Ascending aorta (tissue), 2 donors: ENCODE measurements at regions not wholly inside any gene's neighbourhood (a gene's known extent, or its start where the extent isn't known, plus 50 kb on each side); places are given as distances from the start of the nearest gene placed in this dataset.
A peak's percentile ranks its signal among the peaks of the same experiment; 100 is the strongest.

ENCODE experiments used
- DNase-seq, 2 donors: peaks; one replicate each; pipeline ENCODE4 v3.0.0-alpha.2; 2019; ENCODE audit warnings: low spot score in 2 of 2
- H3K27ac ChIP-seq, 2 donors: fragments of 200-600 bp; sonication (generic); one replicate each; pipeline ENCODE4 v1.5.1; 2016 to 2017; ENCODE audit warnings: mild to moderate bottlenecking in 1 of 2
- H3K27me3 ChIP-seq: fragments of 200-600 bp; sonication (generic); one replicate; pipeline ENCODE4 v1.5.1; 2017
- H3K36me3 ChIP-seq, 2 donors: fragments of 200-600 bp; sonication (generic); one replicate each; pipeline ENCODE4 v1.5.1; 2016
- H3K4me1 ChIP-seq, 2 donors: fragments of 200-600 bp; sonication (generic); one replicate each; pipeline ENCODE4 v1.5.1; 2016 to 2017; ENCODE audit warnings: mild to moderate bottlenecking in 1 of 2
- H3K4me3 ChIP-seq, 2 donors: fragments of 200-600 bp; sonication (generic); one replicate each; pipeline ENCODE4 v1.5.1; 2016 to 2017; ENCODE audit warnings: mild to moderate bottlenecking in 1 of 2
- H3K9me3 ChIP-seq, 2 donors: fragments of 200-600 bp; sonication (generic); one replicate each; pipeline ENCODE4 v1.5.1; 2016
- intact Hi-C: fragments of 100-400 bp; cut with DNase I; formaldehyde crosslinking; loops from one replicate; pipeline ENCODE4 v1.15.1; 2023
- TF ChIP-seq, protein P1 (sequence below), 3 experiments: fragments of 200-600 bp in 2 of 3; fragments of 450-650 bp in 1 of 3; sonication (generic) in 2 of 3; IDR thresholded peaks; one replicate each; pipeline ENCODE4 v1.5.1; 2016 to 2019; ENCODE audit warnings: antibody characterized with exemption in 3 of 3, mild to moderate bottlenecking in 1 of 3, moderate library complexity in 1 of 3

DNA sequence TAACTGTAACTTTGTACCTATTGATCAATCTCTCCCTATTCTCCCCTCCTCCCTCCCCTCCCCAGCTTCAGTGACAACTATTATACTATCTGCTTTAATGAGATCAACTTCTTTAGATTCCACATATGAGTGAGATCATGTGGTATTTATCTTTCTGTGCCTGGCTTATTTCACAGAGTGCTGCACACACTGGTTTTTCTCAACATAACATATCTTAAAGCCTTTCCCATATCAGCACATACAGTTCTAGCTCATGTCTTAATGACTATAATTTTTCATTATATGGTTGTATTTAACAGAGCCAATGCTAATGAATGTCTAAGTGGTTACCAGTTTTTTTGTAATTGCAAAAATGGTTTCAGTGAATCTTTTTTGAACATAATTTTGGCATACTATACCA, 340.3 kb upstream of the DDI1 start:
- TF ChIP-seq, protein P1, sequence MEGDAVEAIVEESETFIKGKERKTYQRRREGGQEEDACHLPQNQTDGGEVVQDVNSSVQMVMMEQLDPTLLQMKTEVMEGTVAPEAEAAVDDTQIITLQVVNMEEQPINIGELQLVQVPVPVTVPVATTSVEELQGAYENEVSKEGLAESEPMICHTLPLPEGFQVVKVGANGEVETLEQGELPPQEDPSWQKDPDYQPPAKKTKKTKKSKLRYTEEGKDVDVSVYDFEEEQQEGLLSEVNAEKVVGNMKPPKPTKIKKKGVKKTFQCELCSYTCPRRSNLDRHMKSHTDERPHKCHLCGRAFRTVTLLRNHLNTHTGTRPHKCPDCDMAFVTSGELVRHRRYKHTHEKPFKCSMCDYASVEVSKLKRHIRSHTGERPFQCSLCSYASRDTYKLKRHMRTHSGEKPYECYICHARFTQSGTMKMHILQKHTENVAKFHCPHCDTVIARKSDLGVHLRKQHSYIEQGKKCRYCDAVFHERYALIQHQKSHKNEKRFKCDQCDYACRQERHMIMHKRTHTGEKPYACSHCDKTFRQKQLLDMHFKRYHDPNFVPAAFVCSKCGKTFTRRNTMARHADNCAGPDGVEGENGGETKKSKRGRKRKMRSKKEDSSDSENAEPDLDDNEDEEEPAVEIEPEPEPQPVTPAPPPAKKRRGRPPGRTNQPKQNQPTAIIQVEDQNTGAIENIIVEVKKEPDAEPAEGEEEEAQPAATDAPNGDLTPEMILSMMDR (IDR thresholded peaks at IDR 0.05), result no peak
- Histone ChIP-seq H3K27ac (no peak overlapping the region), H3K36me3 (no peaks in the 10 kb centered on the region), H3K27me3 (no peaks in the 10 kb centered on the region), H3K4me1 (peaks cover 3 to 10% of the 10 kb centered on the region in 2 donors), H3K9me3 (no peaks in the 10 kb centered on the region), H3K4me3 (no peak overlapping the region)
- intact Hi-C loops, result no loop called here
- DNase-seq, result no peak

GRCh38 chr11:103699216-103699615, 337.2 kb upstream of the DDI1 start:
- TF ChIP-seq, protein P1 (IDR thresholded peaks at IDR 0.05), result no peak
- Histone ChIP-seq H3K27ac (no peak overlapping the region), H3K9me3 (no peaks in the 10 kb centered on the region), H3K27me3 (no peaks in the 10 kb centered on the region), H3K4me1 (peaks cover 3 to 12% of the 10 kb centered on the region in 2 donors), H3K36me3 (no peaks in the 10 kb centered on the region), H3K4me3 (no peak overlapping the region)
- intact Hi-C loops, result no loop called here
- DNase-seq, result no peak

GRCh38 chr11:103699656-103700055, 336.8 kb upstream of the DDI1 start:
- Histone ChIP-seq H3K4me1 (peaks cover 3 to 12% of the 10 kb centered on the region in 2 donors), H3K4me3 (no peak overlapping the region), H3K27ac (peak overlapping the region in 1 of 2 donors; percentile 10), H3K9me3 (no peaks in the 10 kb centered on the region), H3K27me3 (no peaks in the 10 kb centered on the region), H3K36me3 (no peaks in the 10 kb centered on the region)
- TF ChIP-seq, protein P1 (IDR thresholded peaks at IDR 0.05), result no peak
- DNase-seq, result no peak
- intact Hi-C loops, result loop anchor here (2.0 kb wide), 1 partner anchor 73 kb away; no protein-coding TSS in a partner anchor

- H3K4me1 ChIP-seq, result peaks cover 3 to 12% of the 10 kb centered on the region in 2 donors
- H3K9me3 ChIP-seq, result no peaks in the 10 kb centered on the region
- H3K27me3 ChIP-seq, result no peaks in the 10 kb centered on the region
- H3K4me3 ChIP-seq, result no peak overlapping the region
- H3K36me3 ChIP-seq, result no peaks in the 10 kb centered on the region
- peak in 1 of 2 donors; percentile 64 for DNase-seq
- TF ChIP-seq, protein P1 (IDR thresholded peaks at IDR 0.05), result no peak
- intact Hi-C loops, result loop anchor here (2.0 kb wide), 1 partner anchor 72 kb away; no protein-coding TSS in a partner anchor
- peak overlapping the region; percentile 10 to 13 for H3K27ac ChIP-seq
Measured at GRCh38 chr11:103700622-103701021, 335.8 kb upstream of the DDI1 start.

DNA sequence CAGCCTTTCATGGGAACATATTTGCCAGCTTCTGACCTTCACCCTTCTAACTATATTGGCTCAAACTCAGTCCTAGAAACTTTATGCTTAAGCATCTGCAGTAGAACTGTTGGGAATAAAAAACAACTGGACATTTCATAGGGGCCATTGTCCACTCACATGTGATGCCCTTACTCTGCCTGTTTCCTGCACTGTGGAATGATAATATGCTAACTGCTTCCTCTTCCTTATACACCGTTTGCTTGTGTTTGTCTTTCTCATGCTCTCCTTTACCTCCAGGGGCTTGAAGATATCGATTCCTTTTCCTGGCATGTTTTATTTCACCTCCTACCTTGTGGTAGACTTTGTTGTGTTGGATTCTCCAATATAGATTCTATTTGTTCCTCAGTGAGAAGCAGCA, 333.0 kb upstream of the DDI1 start:
- intact Hi-C loops, result no loop called here
- Histone ChIP-seq H3K27me3 (no peaks in the 10 kb centered on the region), H3K9me3 (no peaks in the 10 kb centered on the region), H3K4me1 (peaks cover 3 to 12% of the 10 kb centered on the region in 2 donors), H3K36me3 (no peaks in the 10 kb centered on the region), H3K27ac (no peak overlapping the region), H3K4me3 (no peak overlapping the region)
- DNase-seq, result no peak
- TF ChIP-seq, protein P1 (IDR thresholded peaks at IDR 0.05), result no peak

- DNase-seq, result no peak
- Histone ChIP-seq H3K9me3 (no peaks in the 10 kb centered on the region), H3K36me3 (no peaks in the 10 kb centered on the region), H3K27ac (no peak overlapping the region), H3K27me3 (no peaks in the 10 kb centered on the region), H3K4me3 (no peak overlapping the region), H3K4me1 (peaks cover 3 to 12% of the 10 kb centered on the region in 2 donors)
- TF ChIP-seq, protein P1 (IDR thresholded peaks at IDR 0.05), result no peak
- intact Hi-C loops, result no loop called here
Measured at GRCh38 chr11:103703954-103704353, 332.5 kb upstream of the DDI1 start.
